ENCODE measurements at regions not wholly inside any gene's neighbourhood (a gene's known extent, or its start where the extent isn't known, plus 50 kb on each side); places are given as distances from the start of the nearest gene placed in this dataset.
A peak's percentile ranks its signal among the peaks of the same experiment; 100 is the strongest.

DNA sequence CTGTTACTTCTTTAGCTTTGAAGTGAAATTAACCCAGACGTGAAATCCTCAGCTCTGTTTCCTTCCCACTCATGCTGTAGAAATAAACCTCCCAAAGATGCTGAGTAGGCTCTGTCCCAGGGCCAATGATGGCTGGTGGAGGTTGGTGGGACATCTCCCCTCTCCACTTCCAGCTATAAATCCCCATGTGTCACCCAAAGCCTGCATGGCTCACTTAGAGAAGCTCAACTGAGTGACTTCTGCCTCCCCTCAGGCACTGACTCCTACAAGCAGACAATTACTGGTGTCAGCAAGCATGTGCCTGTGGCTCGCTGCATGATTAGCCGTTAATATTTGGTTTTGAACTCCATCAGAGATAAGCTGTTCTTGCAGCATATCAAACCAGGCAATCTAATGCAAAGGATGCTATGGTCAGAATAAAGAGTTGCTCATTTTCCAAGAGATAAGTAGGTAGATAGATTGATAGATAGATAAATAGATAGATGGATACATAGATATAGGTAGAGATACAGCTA is 569.5 kb upstream of the WWC1 start:
- TF ChIP-seq EZH2 (IDR thresholded peaks at IDR 0.05) (no peak), POLR2AphosphoS5 (IDR thresholded peaks at IDR 0.05; ENCODE audit: borderline replicate concordance, low read depth, low read length) (peak; percentile 47; the same call in 1 of the 2 replicates), FOXP2 (optimal IDR thresholded peaks at IDR 0.05; ENCODE audit: control extremely low read depth, extremely low read length, insufficient read depth) (no peak)
